CD4-positive, alpha-beta T cell treated with Interleukin-17A for 1 hour (primary cell): ENCODE measurements at regions not wholly inside any gene's neighbourhood (a gene's known extent, or its start where the extent isn't known, plus 50 kb on each side); places are given as distances from the start of the nearest gene placed in this dataset.

Experiments
- DNase-seq: peaks from one replicate; pipeline ENCODE4 v3.0.0-alpha.2; 2020

DNA sequence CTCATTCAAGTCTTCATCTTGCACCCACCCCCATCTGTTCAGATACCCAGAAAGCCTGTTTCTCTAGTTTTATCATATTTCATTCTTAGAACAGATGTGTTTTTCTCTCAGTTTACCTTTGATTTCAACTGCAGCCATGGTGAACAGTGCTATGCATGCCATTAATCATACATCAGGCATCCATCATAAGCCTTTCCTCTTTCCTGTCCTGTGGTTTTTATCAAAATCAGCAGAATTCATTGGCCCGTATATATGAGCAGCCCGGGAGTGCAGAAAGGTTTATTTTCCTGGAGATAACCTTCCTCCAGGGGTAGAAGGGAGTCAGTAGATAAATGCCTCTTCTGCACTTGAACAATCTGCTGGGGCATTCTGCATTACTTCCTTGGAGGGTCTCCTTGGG is 65.7 kb downstream of the IL21 start:
- no peak for DNase-seq

DNA sequence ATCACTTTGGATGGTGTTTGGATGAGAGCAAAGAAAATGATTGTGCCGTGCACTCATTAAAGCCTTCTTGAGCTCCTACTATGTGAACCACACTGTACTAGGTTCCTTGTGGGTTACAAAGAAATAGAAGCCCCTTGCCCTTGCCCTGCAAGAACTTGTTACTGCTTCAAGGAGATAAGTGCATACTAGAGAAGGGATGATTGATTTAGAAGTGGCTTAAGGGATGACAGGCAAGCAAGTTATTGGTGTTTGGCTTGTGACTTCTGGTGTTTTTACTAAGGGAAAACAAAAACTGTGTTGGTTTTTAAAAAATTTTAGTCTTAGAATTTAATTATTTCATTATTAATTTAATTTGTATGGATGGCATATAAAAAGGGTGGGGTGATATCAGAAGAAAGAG is 67.4 kb downstream of the IL21 start:
- no peak for DNase-seq

DNA sequence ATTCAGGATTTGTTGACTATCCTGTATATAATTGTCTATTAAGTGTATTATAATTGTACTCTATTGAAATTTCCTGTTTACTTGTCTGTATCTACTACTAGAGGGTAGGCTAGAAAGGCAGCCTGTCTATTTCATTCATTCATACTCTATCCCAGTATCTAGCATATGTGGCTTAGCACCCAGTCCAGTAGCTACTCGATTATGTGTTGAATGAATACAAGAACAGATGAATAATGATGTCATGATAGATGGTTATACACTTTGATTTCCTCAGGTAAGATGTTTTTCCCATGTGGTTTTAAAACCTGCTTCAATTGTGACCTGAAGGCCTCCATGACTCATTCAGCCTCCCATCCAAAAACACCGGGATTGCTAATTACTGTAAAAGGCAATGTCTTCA is 68.0 kb downstream of the IL21 start:
- DNase-seq, result no peak

DNA sequence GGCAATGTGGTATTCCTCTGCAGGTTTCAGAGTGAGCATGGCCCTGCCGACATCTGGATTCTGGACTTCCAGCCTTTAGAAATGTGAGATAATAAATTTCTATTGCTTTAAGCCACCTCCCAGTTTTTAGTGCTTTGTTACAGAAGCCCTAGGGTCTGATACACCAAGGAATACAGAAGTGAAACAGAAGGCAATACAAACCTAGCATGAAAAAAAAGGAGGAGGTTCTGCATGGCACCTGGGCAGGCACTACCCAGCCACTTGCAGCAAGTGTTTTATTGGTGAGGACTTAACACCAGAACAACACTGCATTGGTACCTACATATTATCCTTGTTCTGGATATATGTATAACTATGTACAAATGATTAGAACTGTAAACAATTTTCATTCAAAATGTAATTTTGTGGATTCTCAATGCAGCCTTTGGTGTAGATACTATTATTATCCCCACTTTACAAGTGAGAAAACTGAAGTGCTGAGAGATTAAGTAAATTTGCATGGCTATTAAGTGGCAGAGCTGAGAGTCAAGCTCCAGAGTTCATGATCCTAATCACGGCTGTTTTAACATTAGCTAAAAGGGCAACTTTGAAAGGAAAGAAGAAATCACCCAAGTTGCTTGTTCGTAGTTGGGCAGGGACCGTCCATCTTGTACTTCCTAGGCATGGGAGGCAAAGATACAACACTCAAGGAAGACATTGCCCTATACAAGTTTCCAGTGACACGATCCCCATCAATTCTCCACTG is 71.8 kb downstream of the IL21 start:
- no peak for DNase-seq

DNA sequence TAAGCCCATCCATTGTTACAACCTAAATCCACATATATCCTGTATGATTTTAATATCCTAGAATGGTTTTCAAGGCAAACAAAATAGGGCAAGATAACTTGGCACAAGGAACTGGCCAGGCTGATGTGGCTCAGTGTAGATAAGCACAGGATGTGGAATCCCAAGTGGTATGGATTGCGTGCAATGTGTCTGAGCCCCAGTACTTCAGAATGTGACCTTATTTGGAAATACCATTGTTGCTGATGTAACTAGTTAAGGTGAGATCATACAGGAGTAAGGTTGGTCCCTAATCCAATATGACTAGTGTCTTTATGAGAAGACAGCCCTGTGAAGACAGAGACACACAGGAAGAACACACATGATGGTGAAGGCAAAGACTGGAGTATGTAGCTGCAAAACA is 72.4 kb downstream of the IL21 start:
- DNase-seq, result no peak

DNA sequence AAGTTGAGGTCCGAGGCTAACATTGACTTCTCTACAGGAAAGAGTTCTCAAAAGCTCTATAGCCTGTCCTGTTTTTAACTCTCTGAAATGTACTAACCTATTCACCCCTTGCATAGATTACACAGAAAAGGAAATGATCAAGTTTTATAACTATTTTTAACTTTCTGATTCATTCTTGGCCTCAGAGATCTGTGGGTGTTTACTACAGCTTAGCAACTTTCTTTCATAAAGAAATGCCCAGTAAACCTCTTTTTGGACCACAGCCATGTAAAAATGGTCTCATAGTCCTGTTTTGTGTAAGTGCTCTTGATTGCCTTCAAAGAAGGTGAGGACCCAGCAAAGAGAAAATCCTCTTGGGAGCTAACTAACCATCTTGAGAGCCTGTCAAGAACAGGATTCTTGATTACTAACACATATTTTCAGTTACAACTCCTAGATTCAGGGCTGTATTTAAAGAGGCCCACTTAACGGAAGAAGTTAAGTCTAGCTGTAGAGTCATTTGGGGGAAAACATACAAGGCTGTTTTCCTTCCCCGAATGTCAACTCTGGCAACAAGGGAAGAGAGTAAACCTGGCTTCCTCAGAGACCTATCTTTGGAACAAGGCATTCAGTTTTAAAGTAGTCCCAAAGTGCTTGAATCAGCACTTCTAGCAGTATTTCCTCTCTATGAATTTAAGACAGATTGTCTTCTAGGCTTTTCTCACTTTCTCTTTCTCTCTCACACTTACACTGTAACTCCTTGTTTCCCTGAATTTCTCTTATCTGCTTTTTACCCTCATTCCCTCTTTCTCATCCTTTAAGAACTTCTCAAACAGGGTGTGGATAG is 78.2 kb downstream of the IL21 start:
- DNase-seq, result peak; percentile 7

DNA sequence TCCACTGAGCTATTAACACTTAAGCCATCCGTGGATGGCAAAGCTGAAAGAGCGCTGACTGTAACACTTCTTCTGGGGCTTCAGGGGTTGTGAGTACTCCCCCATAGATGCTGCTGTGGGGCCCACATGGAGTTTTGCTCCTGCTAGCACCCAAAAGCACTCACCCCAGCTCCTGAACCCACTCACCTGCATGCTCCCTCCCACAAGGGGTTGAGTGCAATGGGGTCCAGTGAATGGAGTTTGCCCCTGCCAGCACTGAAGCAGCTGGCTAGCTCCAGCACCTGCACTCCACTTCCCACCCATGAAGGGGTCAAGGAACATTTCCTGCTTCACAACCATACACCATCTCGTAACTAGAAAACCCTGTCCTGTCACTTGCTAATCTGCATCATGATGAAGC is 78.9 kb downstream of the IL21 start:
- no peak for DNase-seq

DNA sequence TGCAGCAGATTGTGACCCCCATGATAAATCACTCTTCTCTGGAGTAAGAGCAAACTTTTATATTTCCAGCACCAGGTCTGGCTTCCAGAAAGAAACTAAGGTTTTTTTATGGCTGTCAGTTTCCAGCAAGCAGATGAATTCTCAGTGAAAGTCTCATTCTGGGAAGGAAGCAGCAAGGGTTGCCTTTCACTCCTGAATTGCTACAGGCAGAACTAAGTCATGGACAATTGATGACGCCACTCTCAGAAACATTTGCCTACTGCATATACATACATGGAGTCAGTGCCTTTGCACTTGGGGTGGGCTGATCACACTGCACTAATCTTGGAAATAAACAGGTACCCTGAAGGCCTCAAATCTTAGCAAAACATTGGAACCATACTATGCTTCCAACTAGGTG is 80.0 kb downstream of the IL21 start:
- no peak for DNase-seq

DNA sequence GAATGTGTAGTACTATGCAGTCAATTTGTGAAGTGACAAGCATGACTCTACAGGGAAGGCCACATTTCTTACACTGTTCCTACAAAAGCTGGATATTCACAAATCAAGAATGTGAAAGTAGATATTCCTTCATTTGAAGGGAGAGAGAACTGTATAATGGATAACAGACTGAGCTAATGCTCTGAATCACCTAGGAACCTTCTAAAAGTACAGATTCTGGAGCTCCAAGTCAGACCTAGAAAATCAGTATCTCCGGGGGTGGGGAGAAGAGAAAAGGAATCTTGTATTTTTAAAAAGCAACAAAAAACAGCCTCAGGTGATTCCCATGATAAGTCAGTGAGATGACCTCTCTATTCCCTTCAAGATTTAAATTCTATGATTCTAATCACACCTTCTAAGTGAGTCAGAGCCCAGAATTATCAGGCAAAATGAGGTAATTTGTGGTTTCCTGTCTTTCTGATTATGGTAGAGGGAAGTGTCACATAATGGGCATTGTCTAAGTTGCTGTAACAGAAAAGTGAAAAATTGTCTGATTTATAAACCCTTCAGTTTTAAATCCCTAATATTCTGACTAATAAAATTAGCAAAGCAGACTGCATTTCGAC is 80.9 kb downstream of the IL21 start:
- DNase-seq, result peak; percentile 61

DNA sequence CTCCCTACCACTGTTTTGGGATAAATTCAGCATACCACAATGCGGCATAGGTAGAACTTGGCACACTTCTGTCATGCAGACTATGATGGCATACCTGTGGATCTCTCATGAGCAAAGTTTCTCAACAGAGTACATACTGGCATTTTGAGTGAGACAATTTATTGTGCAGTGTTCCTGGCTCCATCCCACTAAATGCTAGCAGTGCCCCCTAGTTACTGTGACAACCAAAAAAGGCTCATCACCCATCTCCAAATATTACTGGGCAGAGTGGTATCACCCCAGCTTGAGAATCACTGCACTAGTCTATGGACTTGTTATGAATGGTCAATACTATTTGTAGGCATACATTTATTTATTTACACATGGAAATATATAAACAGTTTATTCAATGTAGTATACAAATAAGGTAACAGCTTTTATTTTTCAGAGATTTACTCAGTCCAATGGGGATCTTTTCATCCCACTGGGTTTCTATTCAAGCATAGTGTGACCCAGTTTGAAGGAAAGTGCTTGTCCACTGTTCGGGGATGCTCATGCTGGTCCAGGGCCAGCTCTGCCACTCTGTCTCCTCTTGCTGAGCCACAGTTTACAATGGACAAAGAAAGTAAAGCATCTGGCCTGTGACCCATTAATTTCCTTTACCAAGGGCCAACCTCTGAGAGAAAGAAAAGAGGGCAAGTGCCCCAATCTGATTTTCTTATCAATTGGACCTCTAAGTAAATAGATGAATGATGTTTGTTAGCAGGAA is 81.0 kb upstream of the IL2 start:
- no peak for DNase-seq

DNA sequence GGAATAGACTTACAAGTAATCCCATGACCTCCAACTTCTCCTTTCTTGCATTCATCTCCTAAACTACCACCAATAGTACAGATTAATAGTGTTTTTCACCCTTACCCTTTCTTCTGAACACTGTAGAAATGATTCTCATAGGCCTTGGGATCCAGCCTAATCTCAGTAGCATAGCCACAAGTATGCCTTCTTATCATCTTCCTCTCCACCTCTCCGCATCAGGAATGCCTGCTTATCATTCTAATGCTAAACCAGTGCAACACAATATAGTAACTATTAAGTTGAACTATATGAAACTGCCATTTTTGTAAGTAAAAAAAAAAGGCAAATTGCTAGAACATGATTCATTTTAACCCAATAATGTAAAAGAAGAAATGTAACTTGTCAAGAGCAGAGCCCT is 79.5 kb upstream of the IL2 start:
- DNase-seq, result no peak

DNA sequence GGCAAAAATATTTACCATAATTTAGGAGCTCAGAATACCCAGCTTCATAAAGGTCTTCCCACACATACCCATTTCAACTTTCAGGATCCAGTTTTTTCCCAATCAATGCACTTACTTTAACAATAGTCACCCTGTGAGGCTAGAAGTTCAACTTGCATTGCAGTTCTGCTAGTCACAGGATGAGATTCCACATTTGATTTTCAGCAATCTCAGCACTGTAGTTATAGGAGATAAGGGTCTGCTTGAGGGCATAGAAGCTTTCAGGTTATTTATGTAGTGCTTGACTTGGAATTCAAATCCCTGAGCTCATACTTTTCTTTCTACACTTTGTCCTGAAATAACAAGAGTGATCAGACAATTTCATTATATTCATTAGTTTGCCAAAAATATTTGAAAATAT is 78.3 kb upstream of the IL2 start:
- no peak for DNase-seq

DNA sequence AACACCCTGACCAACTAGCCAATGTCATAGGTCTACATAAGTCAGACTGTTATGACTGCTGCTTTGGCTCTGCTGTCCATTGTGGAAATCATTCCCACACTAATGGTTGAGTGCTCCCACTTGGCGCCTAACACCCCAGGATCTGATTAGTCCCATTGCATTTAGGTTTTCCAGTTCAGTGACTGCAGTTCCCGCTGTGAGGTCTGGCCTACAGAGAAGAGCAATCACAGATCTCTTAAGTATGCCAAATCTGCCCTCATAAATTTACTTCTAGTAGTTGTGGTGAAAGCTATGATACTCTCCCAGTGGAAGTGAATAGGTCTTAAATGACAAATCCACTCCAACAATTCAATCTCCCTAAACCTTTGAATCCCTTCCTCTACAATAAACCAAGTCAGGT is 77.3 kb upstream of the IL2 start:
- no peak for DNase-seq

DNA sequence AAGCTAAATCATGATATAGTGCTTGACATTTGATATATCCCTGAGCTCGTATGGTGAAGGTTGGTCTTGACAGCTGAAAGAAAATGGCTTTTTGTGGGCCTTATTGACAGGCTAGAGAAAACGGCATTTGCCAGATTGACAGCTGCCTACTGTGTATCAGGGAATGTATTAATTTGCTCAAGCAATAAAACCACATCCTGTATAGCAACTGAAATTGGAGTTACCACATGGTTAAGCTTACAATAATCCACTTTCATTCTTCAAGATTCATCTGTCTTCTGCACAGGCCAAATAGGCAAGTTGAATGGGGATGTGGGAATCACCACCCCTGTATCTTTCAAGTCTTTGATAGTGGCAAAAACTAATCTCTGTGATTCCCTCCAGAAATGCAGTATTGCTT is 76.2 kb upstream of the IL2 start:
- DNase-seq, result no peak

DNA sequence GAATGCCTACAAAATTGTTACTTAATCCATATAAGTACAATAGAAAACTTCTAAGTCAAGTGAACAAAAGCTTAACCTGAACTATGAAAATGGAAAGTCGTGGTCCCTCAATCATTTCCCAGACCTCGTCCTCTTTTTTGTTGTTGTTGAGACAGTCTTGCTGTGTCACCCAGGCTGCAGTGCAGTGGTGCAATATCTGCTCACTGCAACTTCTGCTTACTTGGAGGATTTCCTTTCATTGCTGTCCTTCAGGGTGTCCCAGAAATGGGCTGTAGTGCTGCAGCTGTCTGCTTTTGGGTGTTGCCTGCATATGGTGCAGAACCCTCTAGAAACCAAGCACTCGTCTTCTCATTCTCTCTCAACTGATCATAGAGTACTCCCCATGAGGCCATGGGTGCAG is 75.0 kb upstream of the IL2 start:
- no peak for DNase-seq

DNA sequence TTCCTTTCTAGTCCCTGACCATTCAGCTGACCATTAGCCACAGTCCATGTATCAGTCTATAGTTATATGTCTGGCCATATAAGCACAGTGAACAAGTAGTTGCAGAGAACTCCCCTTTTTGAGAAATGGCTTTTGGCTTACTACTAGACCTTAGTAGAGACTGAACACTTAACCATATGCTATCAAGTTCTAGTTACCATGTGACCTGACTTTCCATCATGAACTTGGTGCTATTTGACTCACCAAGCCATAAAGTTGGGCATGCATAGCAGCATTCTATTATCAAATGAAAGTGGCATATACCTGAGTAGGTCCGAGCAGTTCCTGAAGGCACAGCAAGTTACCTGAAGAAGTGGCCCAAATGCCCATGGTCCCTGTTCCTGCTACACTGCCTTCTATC is 74.5 kb upstream of the IL2 start:
- no peak for DNase-seq

DNA sequence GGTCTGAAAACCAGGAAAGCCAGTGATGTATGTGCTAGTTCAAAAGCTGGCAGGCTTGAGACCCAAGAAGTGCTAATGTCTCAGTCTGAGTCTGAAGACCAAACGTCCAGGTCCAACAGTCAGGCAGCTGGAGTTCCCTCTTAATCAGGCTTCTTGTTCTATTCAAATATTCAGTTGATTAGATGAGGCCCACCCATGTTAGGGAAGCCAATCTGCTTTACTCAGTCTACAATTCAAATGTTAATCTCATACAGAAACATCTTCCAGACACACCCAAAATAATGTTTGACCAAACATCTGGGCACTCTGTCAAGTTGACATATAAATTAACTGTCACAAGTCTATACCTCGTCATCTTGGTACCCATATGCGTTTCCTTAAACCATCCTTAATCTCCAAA is 72.4 kb upstream of the IL2 start:
- DNase-seq, result no peak

DNA sequence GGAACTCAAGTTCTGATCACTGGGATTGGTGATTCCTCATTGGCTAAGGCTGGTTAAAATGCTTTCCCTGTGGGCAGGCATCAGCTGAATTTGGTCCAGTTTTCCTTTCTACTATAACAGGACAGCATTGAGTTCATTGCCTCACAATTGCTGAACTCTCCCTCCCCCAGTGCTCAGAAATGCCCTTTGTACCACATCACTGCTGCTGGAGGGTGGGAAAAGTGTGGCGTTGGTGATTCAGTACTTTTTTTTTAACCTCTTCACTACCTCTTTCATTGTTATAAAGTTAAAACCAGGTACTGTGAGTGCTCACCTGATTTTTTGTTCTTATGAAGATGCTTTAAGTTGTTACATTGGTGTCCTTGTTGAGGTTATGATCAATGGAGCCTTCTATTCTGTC is 69.3 kb upstream of the IL2 start:
- DNase-seq, result no peak

DNA sequence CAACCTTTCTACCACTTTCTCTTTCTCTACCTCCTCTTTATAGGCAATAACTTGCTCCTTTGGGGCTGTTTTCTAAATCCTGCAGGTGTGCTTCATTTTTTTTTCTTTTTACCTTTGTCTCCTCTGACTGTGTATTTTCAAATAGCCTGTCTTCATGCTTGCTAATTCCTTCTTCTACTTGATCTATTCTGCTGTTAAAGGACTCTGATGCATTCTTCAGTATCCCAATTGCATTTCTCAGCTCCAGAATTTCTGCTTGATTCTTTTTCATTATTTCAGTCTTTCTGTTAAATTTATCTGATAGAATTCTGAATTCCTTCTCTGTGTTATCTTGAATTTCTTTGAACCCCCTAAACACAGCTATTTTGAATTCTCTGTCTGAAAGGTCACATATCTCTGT is 67.7 kb upstream of the IL2 start:
- DNase-seq, result no peak

DNA sequence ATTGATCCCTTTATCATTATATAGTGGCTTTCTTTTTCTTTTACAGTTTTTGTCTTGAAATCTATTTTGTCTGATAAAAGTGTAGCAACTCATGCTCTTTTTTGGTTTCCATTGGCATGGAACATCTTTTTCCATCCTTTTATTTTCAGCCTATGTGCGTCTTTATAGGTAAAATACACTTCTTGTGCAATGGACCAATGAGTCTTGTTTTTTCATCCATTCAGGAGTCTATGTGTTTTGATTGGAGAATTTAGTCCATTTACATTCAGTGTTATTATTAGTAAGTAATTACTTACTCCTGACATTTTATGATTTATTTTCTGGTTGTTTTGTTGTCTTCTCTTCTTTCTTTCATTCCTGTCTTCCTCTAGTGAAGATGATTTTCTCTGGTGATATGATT is 66.4 kb upstream of the IL2 start:
- no peak for DNase-seq

DNA sequence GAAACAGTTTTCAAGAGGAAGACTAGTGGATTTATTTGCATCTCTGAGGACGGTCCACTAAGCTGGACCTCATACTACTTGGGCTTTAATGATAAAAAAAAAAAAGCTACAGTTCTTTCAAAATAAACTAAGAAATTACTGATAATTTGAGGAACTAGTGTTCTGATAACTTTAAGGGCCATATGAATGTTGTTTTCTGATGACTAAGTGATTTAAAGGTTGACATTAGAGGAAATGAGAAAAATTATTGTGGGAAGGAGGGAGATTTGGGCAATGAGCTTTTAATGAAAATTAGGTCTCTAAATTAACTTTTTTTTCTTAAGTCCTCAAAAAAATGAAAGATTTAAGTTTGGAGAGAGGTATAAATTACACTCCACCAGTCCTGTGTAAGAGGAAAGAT is 60.8 kb upstream of the IL2 start:
- no peak for DNase-seq

DNA sequence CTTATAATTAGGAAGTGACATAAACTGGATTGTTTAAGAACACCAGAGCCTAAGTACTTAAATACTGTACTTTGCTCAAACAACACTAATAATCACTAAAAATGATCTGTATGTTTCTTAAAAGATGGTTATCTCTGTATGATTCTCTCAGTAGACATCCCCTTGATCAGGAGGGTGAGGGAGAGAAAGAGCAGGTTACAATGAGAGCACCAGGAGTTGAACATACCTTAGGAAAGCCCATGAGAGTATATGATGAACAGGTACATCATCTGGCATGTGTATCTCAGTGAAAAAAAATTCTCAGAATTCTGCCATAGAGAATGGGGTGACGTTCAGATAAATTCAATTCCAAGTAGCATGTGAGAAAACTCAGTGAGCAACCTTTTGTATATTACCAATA is 59.9 kb upstream of the IL2 start:
- no peak for DNase-seq

DNA sequence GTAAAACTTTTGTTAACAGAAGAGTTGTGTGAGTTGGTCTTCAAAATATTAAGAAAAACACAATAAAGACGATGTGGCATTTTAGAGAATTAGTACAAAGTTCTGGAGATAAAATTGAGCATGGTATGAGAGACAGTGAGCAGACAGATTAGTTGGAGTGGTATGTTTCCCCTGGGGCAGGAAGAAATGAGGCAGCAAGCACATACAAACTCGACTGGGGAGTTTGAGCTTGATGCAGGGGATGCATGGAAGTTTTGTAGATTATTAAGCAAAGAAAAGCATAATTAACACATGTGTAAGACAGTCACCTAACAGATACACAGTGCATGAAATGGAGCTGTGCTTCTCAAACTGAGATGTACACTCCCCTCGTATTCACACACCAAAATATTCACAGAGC is 58.1 kb upstream of the IL2 start:
- no peak for DNase-seq

DNA sequence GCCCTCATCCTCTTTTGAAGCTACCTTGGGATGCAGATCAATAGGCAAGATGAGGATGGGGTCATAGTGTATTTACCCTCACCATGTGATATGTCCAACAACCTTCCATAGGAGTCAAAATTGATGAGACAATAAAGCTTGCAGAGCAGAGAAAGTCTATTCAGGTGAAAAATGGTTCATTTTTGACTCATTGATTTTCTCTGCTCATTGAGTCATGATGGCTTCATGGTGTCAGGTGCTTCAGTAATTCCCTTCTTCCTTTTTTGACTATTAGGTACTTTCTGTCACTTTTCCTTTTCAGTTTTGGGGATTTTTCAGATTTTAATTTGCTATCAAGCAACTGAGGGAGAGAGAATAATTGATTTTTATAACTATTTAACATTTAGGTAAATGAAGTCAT is 55.9 kb upstream of the IL2 start:
- no peak for DNase-seq
